ENCODE measurements at regions not wholly inside any gene's neighbourhood (a gene's known extent, or its start where the extent isn't known, plus 50 kb on each side); places are given as distances from the start of the nearest gene placed in this dataset.

DNA sequence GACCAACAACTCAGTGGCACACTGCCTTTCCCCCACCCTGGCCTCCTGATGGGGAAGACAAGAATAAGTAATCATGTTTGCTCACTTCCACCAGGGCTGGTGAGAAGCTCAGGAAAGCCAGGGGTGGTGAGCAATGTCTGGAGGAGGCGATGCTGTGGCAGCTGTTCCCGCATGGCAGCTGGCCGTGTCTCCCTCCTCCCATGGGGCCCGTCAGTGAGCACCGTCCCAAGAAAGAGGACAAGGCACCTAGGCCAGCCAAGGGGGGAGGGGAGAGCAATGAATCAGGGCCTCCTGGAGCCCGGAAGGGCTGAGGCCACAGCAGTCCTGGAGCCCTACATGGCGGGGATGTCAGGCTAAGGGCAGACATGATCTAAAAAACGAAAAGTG is 69.2 kb upstream of the INSIG1 start:
- in situ Hi-C loops (cut with HindIII; ENCODE audit: low pct_ligation_motif_present, low sequenced_read_pairs), result no loop called here
- H3K27me3 ChIP-seq (replicated peaks), result no peaks in the 10 kb centered on the region
- no peaks in the 10 kb centered on the region for H3K36me3 ChIP-seq (replicated peaks)
- no peak overlapping the region for H3K4me3 ChIP-seq (ENCODE audit: low read depth, low read length)
- TF ChIP-seq, protein P1, sequence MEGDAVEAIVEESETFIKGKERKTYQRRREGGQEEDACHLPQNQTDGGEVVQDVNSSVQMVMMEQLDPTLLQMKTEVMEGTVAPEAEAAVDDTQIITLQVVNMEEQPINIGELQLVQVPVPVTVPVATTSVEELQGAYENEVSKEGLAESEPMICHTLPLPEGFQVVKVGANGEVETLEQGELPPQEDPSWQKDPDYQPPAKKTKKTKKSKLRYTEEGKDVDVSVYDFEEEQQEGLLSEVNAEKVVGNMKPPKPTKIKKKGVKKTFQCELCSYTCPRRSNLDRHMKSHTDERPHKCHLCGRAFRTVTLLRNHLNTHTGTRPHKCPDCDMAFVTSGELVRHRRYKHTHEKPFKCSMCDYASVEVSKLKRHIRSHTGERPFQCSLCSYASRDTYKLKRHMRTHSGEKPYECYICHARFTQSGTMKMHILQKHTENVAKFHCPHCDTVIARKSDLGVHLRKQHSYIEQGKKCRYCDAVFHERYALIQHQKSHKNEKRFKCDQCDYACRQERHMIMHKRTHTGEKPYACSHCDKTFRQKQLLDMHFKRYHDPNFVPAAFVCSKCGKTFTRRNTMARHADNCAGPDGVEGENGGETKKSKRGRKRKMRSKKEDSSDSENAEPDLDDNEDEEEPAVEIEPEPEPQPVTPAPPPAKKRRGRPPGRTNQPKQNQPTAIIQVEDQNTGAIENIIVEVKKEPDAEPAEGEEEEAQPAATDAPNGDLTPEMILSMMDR (IDR thresholded peaks at IDR 0.05; ENCODE audit: low read depth, low read length, missing control alignments), result no peak
- peak; percentile 25 for DNase-seq
- no peak overlapping the region for H3K27ac ChIP-seq

- TF ChIP-seq, protein P1 (IDR thresholded peaks at IDR 0.05; ENCODE audit: low read depth, low read length, missing control alignments), result no peak
- Histone ChIP-seq H3K36me3 (replicated peaks) (no peaks in the 10 kb centered on the region), H3K27ac (no peak overlapping the region), H3K4me3 (ENCODE audit: low read depth, low read length) (no peak overlapping the region), H3K27me3 (replicated peaks) (no peaks in the 10 kb centered on the region)
- in situ Hi-C loops (cut with HindIII; ENCODE audit: low pct_ligation_motif_present, low sequenced_read_pairs), result no loop called here
- no peak for DNase-seq
These were observed 68.8 kb upstream of the INSIG1 start for GRCh38 chr7:155228894-155229293.

- TF ChIP-seq, protein P1 (IDR thresholded peaks at IDR 0.05; ENCODE audit: low read depth, low read length, missing control alignments), result no peak
- peak overlapping the region; percentile 40 for H3K27ac ChIP-seq
These were observed 68.0 kb upstream of the INSIG1 start for GRCh38 chr7:155229548-155230168.

DNA sequence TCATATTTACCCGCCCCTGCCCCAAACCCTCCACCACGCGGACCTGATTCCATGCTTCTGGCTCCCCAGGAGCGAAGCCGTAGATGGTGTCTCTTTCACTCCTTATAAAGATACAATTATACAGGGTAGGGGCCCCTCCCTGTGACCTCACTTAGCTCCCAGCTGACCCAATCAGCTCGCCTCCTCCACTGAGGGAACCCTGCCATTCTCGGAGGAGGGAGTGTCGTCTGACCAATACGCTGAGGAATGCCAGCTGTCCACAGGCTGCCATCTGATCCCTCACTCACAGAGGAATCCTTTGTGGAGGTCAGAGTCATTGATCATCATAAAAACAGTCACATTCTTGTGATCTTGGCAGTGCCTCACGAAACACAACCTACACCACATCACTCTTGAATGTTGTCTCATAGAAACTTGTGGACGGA is 67.5 kb upstream of the INSIG1 start:
- TF ChIP-seq, protein P1 (IDR thresholded peaks at IDR 0.05; ENCODE audit: low read depth, low read length, missing control alignments), result no peak
- in situ Hi-C loops (cut with HindIII; ENCODE audit: low pct_ligation_motif_present, low sequenced_read_pairs), result no loop called here
- Histone ChIP-seq H3K4me3 (ENCODE audit: low read depth, low read length) (no peak overlapping the region), H3K27me3 (replicated peaks) (no peaks in the 10 kb centered on the region), H3K27ac (peak overlapping the region; percentile 40), H3K36me3 (replicated peaks) (no peaks in the 10 kb centered on the region)
- DNase-seq, result peak; percentile 97

More at GRCh38 chr7:155229548-155230168, 68.0 kb upstream of the INSIG1 start:
- no peak overlapping the region for H3K4me3 ChIP-seq (ENCODE audit: low read depth, low read length)
- in situ Hi-C loops (cut with HindIII; ENCODE audit: low pct_ligation_motif_present, low sequenced_read_pairs), result no loop called here
- no peak for DNase-seq
- H3K27me3 ChIP-seq (replicated peaks), result no peaks in the 10 kb centered on the region
- H3K36me3 ChIP-seq (replicated peaks), result no peaks in the 10 kb centered on the region

GRCh38 chr7:155231241-155231800 is 66.4 kb upstream of the INSIG1 start:
- H3K27ac ChIP-seq, result no peak overlapping the region
- H3K27me3 ChIP-seq (replicated peaks), result no peaks in the 10 kb centered on the region
- DNase-seq, result no peak
- in situ Hi-C loops (cut with HindIII; ENCODE audit: low pct_ligation_motif_present, low sequenced_read_pairs), result no loop called here
- no peak overlapping the region for H3K4me3 ChIP-seq (ENCODE audit: low read depth, low read length)
- no peaks in the 10 kb centered on the region for H3K36me3 ChIP-seq (replicated peaks)
- TF ChIP-seq, protein P1 (IDR thresholded peaks at IDR 0.05; ENCODE audit: low read depth, low read length, missing control alignments), result no peak

DNA sequence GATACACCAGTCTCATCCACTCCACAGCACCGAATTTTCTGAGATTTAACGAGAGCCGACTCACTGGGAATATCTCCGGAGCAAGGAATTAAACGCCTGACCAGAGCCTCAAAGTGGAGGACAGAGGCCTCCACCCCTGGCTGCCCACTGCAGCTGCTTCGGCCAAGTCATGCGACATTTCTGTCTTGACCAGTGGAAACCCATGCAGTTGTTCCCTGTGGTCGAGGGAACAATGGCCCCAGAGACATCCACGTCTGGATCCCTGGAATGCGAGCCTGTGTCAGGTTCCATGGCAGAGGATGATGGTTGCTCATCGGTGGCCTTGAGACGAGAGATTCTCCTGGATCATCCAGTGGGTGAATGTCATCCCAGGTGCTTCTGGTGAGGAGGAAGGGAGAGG is 65.7 kb upstream of the INSIG1 start:
- TF ChIP-seq, protein P1 (IDR thresholded peaks at IDR 0.05; ENCODE audit: low read depth, low read length, missing control alignments), result no peak
- no peak overlapping the region for H3K4me3 ChIP-seq (ENCODE audit: low read depth, low read length)
- in situ Hi-C loops (cut with HindIII; ENCODE audit: low pct_ligation_motif_present, low sequenced_read_pairs), result no loop called here
- DNase-seq, result no peak
- no peaks in the 10 kb centered on the region for H3K36me3 ChIP-seq (replicated peaks)
- no peaks in the 10 kb centered on the region for H3K27me3 ChIP-seq (replicated peaks)
- H3K27ac ChIP-seq, result no peak overlapping the region

Measured in brain microvascular endothelial cell (primary cell).